HG03432 (cell line): ENCODE measurements at regions not wholly inside any gene's neighbourhood (a gene's known extent, or its start where the extent isn't known, plus 50 kb on each side); places are given as distances from the start of the nearest gene placed in this dataset.

Source experiments
- ATAC-seq: cut with Tn5 transposase; IDR thresholded peaks from one replicate; pipeline ENCODE4 v1.9.1; 2021; ENCODE audit warnings: mild to moderate bottlenecking, moderate library complexity; ENCODE audit not compliant: unreplicated experiment

DNA sequence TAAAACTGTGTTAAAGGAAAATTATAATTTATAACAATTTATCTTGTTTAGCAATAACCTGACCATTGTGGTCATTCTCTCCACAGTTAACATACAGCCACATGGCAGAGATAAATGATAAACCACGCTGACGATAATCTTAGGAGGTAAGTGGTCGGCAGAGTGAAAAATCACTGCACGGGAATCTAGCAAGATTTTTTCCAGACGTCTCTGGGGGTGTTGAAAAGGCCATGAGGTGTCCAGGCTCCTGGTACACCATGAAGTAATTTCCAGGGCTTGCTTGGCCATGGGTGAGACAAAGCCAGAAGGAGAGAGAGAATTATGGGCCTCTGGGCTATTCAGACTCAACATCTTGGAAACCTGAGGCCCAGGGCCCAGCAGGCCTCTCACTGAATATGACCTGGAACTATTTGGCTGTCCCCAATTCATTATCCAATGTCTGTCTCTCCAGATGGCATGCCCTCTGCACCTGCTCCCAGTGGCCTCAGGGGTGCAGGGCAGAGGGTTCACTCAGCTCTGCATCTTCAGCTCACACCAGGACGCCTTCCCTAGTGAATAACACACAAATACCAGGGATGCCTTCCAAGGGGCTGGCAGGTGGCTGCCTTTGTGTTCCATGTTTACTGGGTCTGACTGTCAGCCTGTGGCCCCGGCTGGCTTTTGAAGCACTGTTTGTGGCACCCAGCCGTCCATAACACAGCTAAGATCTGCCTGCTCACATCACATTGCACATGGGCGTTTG, 590.4 kb upstream of the PFKP start:
- ATAC-seq, result no peak

DNA sequence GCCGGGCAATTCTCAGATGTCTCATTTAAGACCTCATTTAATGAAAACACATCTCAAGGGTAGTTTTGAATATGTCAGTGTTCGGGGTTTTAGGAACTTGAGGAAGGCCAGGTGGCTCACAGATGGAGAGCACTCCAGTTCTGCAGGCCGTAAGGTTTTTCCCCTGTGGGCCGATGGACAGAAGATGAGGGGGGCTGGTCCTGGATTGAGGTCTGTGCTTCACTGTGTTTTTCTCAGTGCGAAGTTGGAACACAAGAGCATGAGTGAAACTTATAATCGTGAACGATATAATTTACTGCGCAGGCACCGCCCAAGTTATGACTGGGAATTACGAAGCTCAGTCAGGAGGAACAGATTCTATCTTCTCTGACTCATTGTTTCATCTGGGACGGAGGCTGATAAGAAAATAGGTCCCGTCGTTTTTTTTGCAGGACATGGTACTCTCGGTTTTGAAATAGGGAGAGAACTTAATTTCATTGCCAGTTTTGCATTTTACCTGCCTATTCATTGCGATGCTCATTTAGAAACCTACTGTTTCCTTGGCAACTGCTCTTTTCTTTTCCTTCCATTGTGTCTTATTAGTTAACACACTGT, 591.0 kb upstream of the PFKP start:
- ATAC-seq, result no peak

DNA sequence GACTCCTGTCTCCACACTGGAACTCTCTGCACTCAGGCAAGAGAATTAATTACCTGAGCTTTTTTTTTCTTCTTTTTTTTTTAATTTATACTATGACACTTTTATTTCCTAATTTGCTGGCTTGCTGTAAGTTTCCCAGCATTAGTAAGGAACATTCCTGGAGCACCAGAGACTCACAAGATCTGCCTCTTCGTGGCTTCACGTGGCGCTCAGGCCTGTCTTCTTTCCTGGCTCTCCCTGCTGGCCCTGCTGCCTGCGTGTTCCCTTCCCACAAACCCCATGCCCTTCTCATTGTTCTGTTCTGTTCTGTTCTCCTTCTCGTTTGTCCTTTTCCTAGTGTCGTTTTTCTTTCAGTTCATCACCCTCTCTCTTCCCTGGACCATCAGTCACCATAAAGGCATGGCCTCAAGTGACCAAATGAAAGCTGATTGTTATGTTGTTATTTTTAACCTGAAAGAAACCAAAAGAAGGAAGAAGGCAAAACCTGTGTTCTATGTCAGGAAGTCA, 591.6 kb upstream of the PFKP start:
- no peak for ATAC-seq

DNA sequence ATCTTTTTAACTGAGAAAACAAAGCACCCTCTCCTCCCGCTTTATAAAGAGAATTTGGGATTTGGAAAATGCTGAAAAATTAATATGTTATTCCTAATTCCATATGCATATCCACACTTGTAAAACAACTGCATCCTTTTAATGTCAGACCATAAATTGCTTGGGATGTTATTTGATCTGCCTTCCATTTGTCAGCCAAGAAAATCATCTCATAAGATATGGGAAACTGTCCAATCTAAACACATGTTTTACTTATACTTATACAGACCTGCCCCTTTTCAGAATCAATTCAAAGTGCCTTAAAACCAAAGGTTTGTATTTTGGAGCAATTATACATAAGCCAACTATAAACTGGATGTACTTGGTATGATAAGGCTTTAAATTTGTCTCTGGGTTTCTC, 595.5 kb upstream of the PFKP start:
- ATAC-seq, result no peak

DNA sequence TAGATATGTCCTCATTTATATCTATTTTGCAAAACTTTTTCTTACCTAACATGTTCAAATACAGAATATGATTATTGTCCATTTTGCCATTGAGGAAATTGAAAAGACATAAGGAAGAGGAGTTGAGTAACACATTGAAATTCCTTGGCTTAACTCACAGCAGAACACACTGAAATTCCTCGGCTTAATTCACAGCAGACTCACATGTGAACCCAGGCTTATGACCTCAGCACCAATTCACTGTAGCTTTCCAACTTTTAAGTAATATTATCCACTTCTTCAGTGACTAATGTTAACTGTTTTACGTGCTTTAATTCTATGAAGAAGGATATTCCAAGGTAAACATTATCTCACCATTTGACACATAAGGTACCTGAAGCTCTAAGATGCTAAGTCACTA, 597.5 kb upstream of the PFKP start:
- no peak for ATAC-seq

DNA sequence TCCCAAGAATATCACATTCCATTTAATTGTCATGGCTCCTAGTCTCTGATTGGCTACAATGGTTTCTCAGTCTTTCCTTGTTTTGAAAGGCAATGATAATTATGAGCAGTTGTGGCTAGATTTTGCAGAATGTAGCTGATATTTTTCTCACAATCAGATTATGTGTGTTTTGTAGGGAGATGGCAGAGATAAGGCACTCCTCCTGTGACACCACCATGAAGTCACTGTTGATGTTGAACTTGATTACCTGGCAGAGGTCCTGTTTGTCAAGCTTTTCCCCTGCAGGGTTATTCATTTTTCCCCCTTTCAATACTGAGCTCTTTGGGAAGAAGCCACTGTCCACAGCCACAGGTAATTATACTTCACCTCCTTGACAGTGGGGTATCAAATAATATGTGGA, 602.9 kb upstream of the PFKP start:
- ATAC-seq, result no peak

DNA sequence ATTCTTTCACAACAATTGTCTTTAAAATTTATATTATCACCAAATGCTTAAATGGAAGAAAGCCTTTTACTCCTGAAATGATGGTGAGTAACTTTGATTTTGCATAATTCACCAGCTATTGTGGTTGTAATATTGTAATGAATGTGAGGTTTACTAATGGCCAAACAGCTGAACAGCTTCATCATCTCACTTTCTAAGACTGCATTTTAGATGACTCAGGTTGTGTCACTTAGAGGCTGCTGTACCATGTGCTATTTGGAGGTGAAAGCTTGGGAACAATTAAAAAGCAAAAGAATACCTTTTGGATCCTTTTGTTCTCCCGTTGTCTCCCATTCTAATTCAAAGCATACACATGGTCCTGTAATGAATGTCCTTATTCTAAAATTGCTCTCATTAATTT, 604.0 kb upstream of the PFKP start:
- ATAC-seq, result no peak

DNA sequence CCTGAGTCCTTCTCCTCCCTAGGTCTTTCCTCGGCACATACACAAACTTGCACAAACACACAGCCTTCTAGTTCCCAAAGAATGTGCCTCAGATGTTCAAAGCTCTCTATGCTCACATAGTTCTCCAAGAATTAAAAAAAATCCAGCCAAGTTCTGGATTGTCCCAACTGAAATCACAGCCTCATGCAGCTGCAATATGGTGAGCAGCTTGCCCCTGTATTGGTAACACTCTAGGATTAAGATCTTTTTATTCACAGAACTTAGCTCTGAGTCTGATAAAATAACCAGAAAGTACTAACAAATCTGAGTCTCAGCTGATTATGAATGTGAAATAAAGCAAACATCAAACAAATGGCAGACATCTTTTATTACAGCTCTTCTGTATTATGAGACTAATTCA, 604.8 kb upstream of the PFKP start:
- ATAC-seq, result no peak

DNA sequence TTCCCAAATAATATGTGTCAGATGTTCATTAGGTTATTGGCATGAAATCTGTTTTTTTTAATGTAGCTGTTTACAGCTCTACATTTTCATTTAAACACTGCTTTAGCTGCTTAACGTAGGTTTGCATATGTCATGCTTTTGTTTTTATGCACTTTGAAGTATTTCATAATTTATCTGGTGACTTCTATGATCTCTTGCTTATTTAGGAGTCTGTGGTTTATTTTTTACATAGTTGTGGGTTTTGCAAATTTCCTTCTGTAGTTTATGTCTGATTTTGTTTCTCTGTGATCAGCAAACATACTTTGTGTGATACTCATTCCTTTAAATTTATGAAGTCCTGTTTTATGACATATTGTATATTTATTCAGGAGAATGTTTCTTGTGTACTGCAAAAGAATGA, 606.5 kb upstream of the PFKP start:
- ATAC-seq, result no peak

DNA sequence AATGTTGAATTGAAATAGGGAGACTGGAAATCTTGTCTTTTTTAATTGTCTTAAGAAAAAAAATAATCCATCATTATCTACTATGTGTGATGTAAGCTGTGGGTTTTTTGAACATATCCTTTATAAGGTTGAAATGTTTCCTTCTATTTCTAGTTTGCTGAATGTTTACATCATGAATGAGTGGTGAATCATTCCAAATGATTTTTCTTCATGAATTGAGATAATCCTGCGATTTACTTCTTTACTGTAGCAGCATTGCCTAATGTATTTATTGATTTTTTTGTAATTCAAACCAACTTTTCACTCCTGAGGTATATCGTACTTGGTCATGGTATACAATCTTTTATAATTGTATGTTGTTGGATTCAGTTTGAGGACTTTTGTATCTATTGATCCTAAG, 607.6 kb upstream of the PFKP start:
- ATAC-seq, result no peak

DNA sequence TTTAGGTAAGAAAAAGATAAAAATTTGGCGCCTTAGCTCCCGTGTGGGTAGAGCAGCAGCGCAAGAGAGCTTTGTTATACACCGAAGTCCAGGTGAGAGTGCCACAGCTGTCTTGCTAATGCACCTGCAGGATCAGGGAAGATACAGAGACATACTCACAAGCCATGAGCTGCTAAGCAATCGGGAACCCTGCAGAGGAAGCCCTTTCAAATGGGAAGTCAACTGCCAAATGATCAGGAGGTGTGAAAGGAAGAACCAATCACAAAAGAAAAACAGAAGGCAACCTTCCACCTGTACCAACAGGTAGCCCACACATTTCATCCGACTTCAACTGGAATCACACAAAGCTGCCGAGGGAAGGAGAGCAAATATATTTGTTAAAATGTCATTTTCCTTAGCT, 610.5 kb upstream of the PFKP start:
- no peak for ATAC-seq

DNA sequence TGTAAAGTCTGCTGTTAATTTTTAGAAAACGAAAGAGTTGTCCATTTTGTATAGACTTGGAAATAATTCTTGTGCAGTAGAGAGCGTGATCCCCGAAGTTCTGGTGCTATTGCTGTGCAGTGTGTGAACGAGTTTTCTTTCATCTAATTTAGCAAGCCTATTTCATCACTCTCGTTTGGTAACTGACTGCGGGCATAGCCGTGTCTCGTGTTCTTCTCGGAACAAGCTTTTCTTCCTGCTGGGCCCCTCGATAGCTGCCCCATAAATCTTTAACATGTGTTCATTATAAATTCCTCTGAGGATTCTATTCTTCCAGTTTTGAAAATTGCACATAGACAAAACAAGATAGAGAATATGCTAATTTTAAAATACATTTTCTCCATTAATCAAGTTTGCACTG, 622.0 kb upstream of the PFKP start:
- ATAC-seq, result no peak

DNA sequence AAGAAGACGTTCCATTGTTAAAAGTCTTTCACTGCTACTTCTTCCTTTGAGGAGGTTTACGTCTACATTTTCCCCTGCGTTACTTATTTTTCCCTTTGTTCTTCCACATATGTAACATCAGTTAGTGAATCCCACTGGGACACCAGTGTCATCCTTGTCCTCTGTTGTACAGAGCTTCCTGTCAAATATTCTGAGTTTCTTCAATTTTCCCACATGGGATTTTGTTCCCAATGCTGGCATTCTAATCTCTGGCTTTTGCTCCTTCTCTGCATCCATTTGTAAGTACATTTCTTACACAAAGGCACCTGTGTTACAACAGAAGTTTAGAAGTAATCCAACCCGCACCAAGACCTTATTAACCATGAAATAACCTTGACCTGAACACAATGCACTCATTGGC, 627.4 kb upstream of the PFKP start:
- ATAC-seq, result no peak

DNA sequence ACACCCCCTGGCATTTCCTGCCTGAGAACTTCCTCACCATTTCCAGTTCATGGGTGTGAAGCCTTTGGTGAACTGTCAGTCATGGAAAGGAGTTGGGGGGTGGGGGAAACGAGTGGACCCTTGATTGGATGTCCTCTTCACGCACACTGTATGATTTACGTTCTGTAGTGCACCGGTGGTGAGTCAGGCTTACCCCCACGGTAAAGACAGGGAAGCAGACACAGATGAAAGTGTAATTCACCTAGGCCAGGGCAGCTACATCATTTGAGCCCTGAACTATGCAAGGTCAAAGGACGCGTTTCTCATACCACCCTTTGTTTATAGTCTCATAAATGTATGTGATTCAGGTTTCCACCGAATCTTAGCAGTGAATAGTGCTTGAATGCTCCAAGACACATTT, 628.3 kb upstream of the PFKP start:
- ATAC-seq, result no peak

DNA sequence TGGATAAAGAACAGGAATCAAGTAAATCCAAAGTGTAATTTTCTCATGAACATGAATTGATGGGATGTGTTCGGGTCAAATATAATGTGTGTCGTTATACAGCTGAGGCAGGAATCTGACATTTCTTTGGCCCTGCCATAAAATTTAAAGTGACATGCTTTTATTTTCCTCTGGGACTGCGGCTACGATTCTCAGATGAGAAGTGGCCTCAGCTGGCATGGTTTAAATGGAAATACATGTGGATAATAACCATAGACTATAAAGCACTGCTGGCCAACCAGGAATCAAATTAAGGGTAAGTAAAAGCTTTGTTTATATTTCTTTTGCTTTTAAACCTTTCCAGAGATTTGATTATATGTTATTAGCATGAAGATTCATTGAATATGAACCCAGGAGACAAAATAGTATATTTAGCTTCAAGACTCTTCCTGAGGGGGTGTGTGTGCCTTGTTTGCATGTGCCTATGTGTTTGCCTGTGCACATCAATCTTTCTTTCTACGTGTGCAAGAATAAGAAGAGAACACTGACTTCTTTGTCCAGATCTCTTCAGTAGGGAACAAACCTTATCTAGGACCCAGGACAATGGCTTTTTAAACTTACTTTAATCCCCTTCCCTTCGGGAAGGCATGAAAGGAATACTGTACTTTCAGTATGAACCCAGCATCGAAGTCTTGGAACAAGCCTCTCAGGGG, 629.0 kb upstream of the PFKP start:
- no peak for ATAC-seq

DNA sequence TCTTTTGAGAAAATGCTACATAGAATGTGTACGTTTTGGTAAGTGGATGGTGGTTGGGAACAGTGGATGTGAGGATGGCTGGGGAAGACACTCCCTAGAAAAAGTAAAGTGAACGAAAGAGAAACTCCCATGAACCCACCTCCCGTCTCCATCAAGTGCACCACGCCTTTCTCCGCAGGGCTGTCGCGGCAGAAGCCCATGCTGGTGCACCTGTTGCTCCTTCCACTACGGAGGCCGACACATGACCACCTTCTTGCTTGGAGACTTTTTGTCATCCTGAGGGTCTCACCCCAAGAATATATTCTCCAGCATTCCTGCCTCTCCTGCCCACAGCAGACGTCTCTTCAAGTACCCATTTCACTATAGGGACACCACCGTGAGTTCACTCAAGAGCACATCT, 630.4 kb upstream of the PFKP start:
- ATAC-seq, result no peak

DNA sequence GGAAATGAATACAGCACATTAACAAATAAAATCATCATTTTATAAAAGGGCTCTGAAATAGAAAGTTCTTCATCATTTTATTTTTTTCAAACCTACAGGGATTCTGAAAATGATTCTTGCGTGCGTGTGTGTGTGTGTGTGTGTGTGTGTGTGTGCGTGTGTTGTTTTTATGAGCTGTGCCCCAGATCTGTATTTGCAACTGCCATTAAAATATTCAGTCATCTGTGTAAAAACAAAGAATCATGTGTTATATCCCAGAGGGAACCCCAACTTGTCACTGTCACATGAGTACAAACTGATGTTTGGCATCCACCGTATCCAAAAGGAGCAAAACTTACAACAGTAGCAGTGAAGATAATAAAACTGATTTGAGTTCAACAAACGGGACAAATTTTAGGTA, 635.4 kb upstream of the PFKP start:
- no peak for ATAC-seq

DNA sequence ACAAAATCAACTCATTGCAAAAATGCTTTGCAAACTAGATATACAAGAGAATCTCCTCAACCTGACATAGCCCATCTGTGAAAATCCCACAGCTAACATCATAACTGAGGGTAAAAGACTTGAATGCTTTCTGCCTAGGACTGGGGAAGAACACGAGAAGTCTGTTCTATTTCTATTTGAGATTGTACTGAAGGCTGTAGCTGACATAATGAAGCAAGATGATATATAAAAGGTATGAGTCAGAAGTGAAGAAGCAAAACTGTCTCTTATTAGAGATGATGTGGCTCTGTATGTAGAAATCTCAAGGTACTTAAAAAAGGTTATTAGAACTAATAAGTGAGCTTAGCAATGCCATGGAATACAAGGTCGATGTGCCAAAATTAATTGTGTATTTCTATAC, 639.9 kb upstream of the PFKP start:
- no peak for ATAC-seq

DNA sequence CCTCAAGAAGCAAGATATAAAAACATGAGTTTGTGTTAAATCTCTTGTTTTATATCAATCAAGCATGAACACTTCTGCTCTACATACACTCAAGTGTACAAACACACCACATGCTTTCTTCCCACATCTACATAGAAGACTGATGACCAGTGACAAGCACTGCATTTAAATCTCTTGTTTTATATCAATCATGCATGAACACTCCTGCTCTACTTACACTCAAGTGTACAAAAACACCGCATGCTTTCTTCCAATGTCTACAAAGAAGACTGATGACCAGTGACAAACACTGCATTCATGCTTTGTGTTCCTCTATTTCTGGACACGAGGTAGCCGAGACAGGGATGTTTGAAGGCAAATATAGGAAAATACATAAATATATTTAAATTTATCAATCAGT, 642.0 kb upstream of the PFKP start:
- ATAC-seq, result no peak

DNA sequence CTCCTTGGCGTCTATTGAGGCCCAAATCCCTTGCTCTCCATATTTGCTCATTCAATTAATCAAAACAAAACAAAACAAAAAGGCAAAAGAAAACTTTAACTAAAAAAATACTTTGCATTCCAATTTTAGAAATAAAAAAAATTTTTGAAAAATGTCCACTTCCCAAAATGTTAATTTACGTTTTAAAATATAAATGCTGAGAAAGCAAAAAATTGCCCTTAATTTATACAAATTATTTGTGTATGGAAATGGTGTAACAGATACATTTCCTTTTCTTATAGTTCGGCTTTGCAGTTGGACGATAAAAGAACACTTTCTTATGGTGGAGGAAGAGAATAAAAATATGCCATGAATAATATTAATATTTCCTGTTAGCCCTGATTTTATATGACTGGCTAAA, 652.8 kb upstream of the PFKP start:
- no peak for ATAC-seq

DNA sequence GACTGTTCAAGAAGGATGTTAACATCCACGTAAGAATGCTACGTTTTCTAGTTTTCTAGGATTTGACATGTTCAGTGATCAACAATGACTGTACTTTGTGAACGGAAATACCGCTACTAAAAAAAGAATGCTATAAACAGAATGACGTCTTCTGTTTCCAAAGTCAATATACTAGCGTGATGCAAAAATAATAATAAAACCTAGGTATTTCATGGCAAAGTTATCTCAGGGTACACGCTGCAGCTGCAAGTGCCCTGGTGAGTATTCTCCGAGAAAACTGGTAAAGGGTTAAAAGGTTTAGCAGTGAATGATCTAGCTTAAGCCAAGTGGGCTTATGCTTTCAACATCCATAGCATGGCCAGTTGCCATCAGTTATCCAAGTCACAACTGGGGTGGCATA, 653.3 kb upstream of the PFKP start:
- ATAC-seq, result no peak

DNA sequence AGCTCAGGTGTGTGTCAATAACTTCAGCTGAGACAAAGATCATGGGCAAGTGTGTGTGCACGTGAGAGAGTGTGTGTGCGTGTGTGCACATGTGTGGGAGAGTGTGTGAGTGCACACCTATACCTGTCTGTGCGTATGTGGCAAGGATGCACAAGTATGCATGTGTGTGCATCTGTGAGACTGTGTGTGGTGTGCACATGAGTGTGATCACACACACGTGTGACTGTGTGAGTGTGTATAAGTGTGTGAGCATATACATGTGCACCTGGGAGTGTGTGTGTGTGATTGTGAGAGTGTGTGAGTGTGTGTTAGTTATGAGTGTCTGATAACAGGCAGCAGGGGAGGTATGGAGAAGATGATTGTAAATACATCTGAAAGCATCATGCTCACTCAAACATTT, 657.3 kb upstream of the PFKP start:
- ATAC-seq, result no peak
